ENCODE measurements at regions not wholly inside any gene's neighbourhood (a gene's known extent, or its start where the extent isn't known, plus 50 kb on each side); places are given as distances from the start of the nearest gene placed in this dataset.
"Not testable (repeated sequence)": the region's sequence is repeated elsewhere in the genome, so short reads cannot be mapped to it uniquely, and the experiment has no call there.

- no peaks in the 10 kb centered on the region for H3K9me3 Mint-ChIP-seq (ENCODE audit: unreplicated experiment)
- TF ChIP-seq CTCF (IDR thresholded peaks at IDR 0.05; ENCODE audit: unreplicated experiment): no peak
- no peak for DNase-seq (ENCODE audit: low spot score)
- H3K27me3 Mint-ChIP-seq (ENCODE audit: unreplicated experiment): peaks cover 1% of the 10 kb centered on the region
- no peaks in the 10 kb centered on the region for H3K36me3 Mint-ChIP-seq (ENCODE audit: low read depth, unreplicated experiment)
- no peaks in the 10 kb centered on the region for H3K4me1 Mint-ChIP-seq (ENCODE audit: unreplicated experiment)
- no peak overlapping the region for H3K27ac Mint-ChIP-seq (ENCODE audit: unreplicated experiment)
- H3K4me3 Mint-ChIP-seq (ENCODE audit: unreplicated experiment): no peak overlapping the region
These were observed 278.7 kb downstream of the KDM5D start for GRCh38 chrY:19465809-19466208.

GRCh38 chrY:19456855-19457448, 287.6 kb downstream of the KDM5D start:
- no peak for TF ChIP-seq CTCF (IDR thresholded peaks at IDR 0.05; ENCODE audit: unreplicated experiment)
- no peak overlapping the region for H3K27ac Mint-ChIP-seq (ENCODE audit: unreplicated experiment)
- H3K36me3 Mint-ChIP-seq (ENCODE audit: low read depth, unreplicated experiment): no peaks in the 10 kb centered on the region
- no peaks in the 10 kb centered on the region for H3K27me3 Mint-ChIP-seq (ENCODE audit: unreplicated experiment)
- H3K4me3 Mint-ChIP-seq (ENCODE audit: unreplicated experiment): no peak overlapping the region
- H3K4me1 Mint-ChIP-seq (ENCODE audit: unreplicated experiment): no peaks in the 10 kb centered on the region
- DNase-seq (ENCODE audit: low spot score): no peak
- no peaks in the 10 kb centered on the region for H3K9me3 Mint-ChIP-seq (ENCODE audit: unreplicated experiment)

- Mint-ChIP-seq H3K27ac (ENCODE audit: unreplicated experiment) (no peak overlapping the region), H3K4me1 (ENCODE audit: unreplicated experiment) (peaks cover 7% of the 10 kb centered on the region), H3K27me3 (ENCODE audit: unreplicated experiment) (no peaks in the 10 kb centered on the region), H3K9me3 (ENCODE audit: unreplicated experiment) (no peaks in the 10 kb centered on the region), H3K36me3 (ENCODE audit: low read depth, unreplicated experiment) (no peaks in the 10 kb centered on the region), H3K4me3 (ENCODE audit: unreplicated experiment) (no peak overlapping the region)
- peak; percentile 31 for TF ChIP-seq CTCF (IDR thresholded peaks at IDR 0.05; ENCODE audit: unreplicated experiment)
- DNase-seq (ENCODE audit: low spot score): peak; percentile 19
These were observed 311.5 kb downstream of the KDM5D start for GRCh38 chrY:19433059-19433458.

GRCh38 chrY:19427736-19428518, 316.6 kb downstream of the KDM5D start:
- Mint-ChIP-seq H3K4me1 (ENCODE audit: unreplicated experiment) (peaks cover 10% of the 10 kb centered on the region), H3K36me3 (ENCODE audit: low read depth, unreplicated experiment) (no peaks in the 10 kb centered on the region), H3K27ac (ENCODE audit: unreplicated experiment) (no peak overlapping the region), H3K27me3 (ENCODE audit: unreplicated experiment) (peaks cover 8% of the 10 kb centered on the region), H3K9me3 (ENCODE audit: unreplicated experiment) (no peaks in the 10 kb centered on the region), H3K4me3 (ENCODE audit: unreplicated experiment) (no peak overlapping the region)
- DNase-seq (ENCODE audit: low spot score): no peak
- TF ChIP-seq CTCF (IDR thresholded peaks at IDR 0.05; ENCODE audit: unreplicated experiment): no peak

- not testable (repeated sequence) for H3K4me3 Mint-ChIP-seq (ENCODE audit: unreplicated experiment)
These were observed 317.3 kb downstream of the KDM5D start for GRCh38 chrY:19427191-19427590.

More at GRCh38 chrY:19427191-19427590, 317.3 kb downstream of the KDM5D start:
- H3K4me1 Mint-ChIP-seq (ENCODE audit: unreplicated experiment); H3K27ac Mint-ChIP-seq (ENCODE audit: unreplicated experiment); H3K9me3 Mint-ChIP-seq (ENCODE audit: unreplicated experiment); H3K36me3 Mint-ChIP-seq (ENCODE audit: low read depth, unreplicated experiment); H3K27me3 Mint-ChIP-seq (ENCODE audit: unreplicated experiment); DNase-seq (ENCODE audit: low spot score): not testable (repeated sequence)

Measured in endothelial cell (in vitro differentiated cells).